ENCODE measurements at regions not wholly inside any gene's neighbourhood (a gene's known extent, or its start where the extent isn't known, plus 50 kb on each side); places are given as distances from the start of the nearest gene placed in this dataset.

DNA sequence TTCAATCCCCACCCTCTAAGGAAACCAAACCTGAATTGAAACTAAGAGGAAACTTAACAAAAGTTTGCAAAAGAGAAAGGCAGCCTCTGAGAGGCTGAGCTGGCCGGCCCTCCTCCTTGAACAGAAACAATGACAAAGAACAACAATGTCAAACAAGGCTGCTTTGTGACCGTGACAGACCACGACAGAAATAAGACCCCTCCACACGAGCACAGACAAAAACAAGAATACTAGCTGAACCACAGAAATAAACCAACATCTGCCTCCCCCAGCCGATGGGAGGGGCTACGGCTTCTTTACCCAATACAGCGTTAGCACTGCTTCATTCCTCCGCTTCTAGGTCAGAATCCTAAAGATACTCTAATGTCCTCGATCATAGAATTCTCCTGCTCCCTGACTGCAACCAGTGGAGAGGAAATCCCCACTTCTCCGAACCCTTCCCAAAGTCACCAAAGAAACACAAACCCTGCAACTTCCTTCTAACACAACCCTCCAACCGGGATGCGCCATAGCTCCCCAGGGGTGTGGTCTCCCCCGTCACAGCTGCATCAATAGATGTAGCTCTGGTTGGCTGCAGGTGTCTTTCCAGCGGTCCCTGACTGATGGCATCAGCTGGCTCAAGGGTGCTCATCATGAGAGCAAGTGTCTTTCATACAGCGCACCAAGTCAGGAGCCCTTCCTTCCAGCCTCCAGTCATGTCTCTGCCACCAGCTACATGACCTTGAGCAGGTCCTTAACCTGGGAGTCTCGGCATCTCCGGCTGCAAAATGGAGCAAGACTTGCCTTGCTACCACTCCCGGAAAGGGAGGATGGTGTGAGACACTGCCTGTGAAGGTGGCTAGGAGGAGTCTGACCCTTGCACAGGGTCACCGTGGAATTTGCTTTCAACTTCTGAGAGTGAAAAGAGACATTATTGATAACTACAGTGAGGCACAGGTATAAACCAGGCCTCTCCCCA, 198.6 kb downstream of the HAUS1 start:
- H3K4me2 ChIP-seq (ENCODE audit: low read depth, low read length) = no peak overlapping the region
- H3K9me2 ChIP-seq (replicated peaks; ENCODE audit: insufficient read depth, low read length) = no peaks in the 10 kb centered on the region
- H3K27ac ChIP-seq (ENCODE audit: low read length) = no peak overlapping the region
- H4K20me1 ChIP-seq (ENCODE audit: insufficient read depth, low read length) = no peaks in the 10 kb centered on the region
- no peaks in the 10 kb centered on the region for H3K36me3 ChIP-seq (replicated peaks; ENCODE audit: insufficient read depth, low read length)
- no peaks in the 10 kb centered on the region for H3F3A ChIP-seq (ENCODE audit: insufficient read depth, low read length)
- H3K4me1 ChIP-seq (ENCODE audit: low read length) = no peaks in the 10 kb centered on the region
- H3K9ac ChIP-seq (ENCODE audit: low read length) = no peak overlapping the region
- no peaks in the 10 kb centered on the region for H3K79me2 ChIP-seq (ENCODE audit: low read length)
- no peak overlapping the region for H2AFZ ChIP-seq (ENCODE audit: low read length)
- TF ChIP-seq CTCF (IDR thresholded peaks at IDR 0.05; ENCODE audit: low read length) = no peak
- TF ChIP-seq EZH2 (optimal IDR thresholded peaks at IDR 0.05; ENCODE audit: low read depth, low read length) = no peak
- TF ChIP-seq EZH2phosphoT487 (IDR thresholded peaks at IDR 0.05; ENCODE audit: low read length) = no peak
- no peaks in the 10 kb centered on the region for H3K27me3 ChIP-seq (replicated peaks; ENCODE audit: insufficient read depth, low read length)
- DNase-seq = no peak
- no peaks in the 10 kb centered on the region for H3K9me3 ChIP-seq (replicated peaks; ENCODE audit: insufficient read depth, low read length)
- H3K4me3 ChIP-seq (ENCODE audit: low read length) = no peak overlapping the region

GRCh38 chr18:46310258-46310657, 206.1 kb downstream of the HAUS1 start:
- Histone ChIP-seq H3K27ac (ENCODE audit: low read length) (no peak overlapping the region), H3K27me3 (replicated peaks; ENCODE audit: insufficient read depth, low read length) (no peaks in the 10 kb centered on the region)

GRCh38 chr18:46310675-46311345, 206.6 kb downstream of the HAUS1 start:
- Histone ChIP-seq H3K4me3 (ENCODE audit: low read length) (no peak overlapping the region), H2AFZ (ENCODE audit: low read length) (no peak overlapping the region), H3K4me2 (ENCODE audit: low read depth, low read length) (no peak overlapping the region), H3K79me2 (ENCODE audit: low read length) (no peaks in the 10 kb centered on the region), H3K9me3 (replicated peaks; ENCODE audit: insufficient read depth, low read length) (no peaks in the 10 kb centered on the region), H3K36me3 (replicated peaks; ENCODE audit: insufficient read depth, low read length) (no peaks in the 10 kb centered on the region), H4K20me1 (ENCODE audit: insufficient read depth, low read length) (no peaks in the 10 kb centered on the region), H3K4me1 (ENCODE audit: low read length) (0 out of 2 replicates have a peak, but pooled peaks cover 6% of the 10 kb centered on the region), H3K9ac (ENCODE audit: low read length) (no peak overlapping the region), H3K27ac (ENCODE audit: low read length) (no peak overlapping the region), H3F3A (ENCODE audit: insufficient read depth, low read length) (no peaks in the 10 kb centered on the region), H3K9me2 (replicated peaks; ENCODE audit: insufficient read depth, low read length) (no peaks in the 10 kb centered on the region), H3K27me3 (replicated peaks; ENCODE audit: insufficient read depth, low read length) (no peaks in the 10 kb centered on the region)
- DNase-seq = no peak
- TF ChIP-seq CTCF (IDR thresholded peaks at IDR 0.05; ENCODE audit: low read length) (no peak), EZH2phosphoT487 (IDR thresholded peaks at IDR 0.05; ENCODE audit: low read length) (no peak), EZH2 (optimal IDR thresholded peaks at IDR 0.05; ENCODE audit: low read depth, low read length) (no peak)

More at GRCh38 chr18:46310258-46310657, 206.1 kb downstream of the HAUS1 start:
- H3K4me2 ChIP-seq (ENCODE audit: low read depth, low read length) = no peak overlapping the region
- no peak overlapping the region for H3K9ac ChIP-seq (ENCODE audit: low read length)
- TF ChIP-seq CTCF (IDR thresholded peaks at IDR 0.05; ENCODE audit: low read length) = no peak
- no peak for TF ChIP-seq EZH2phosphoT487 (IDR thresholded peaks at IDR 0.05; ENCODE audit: low read length)
- TF ChIP-seq EZH2 (optimal IDR thresholded peaks at IDR 0.05; ENCODE audit: low read depth, low read length) = no peak
- no peaks in the 10 kb centered on the region for H3K9me2 ChIP-seq (replicated peaks; ENCODE audit: insufficient read depth, low read length)
- no peaks in the 10 kb centered on the region for H3K9me3 ChIP-seq (replicated peaks; ENCODE audit: insufficient read depth, low read length)
- H3K79me2 ChIP-seq (ENCODE audit: low read length) = no peaks in the 10 kb centered on the region
- H3K4me3 ChIP-seq (ENCODE audit: low read length) = no peak overlapping the region
- 0 out of 2 replicates have a peak, but pooled peaks cover 6% of the 10 kb centered on the region for H3K4me1 ChIP-seq (ENCODE audit: low read length)
- no peak overlapping the region for H2AFZ ChIP-seq (ENCODE audit: low read length)
- no peaks in the 10 kb centered on the region for H4K20me1 ChIP-seq (ENCODE audit: insufficient read depth, low read length)
- DNase-seq = no peak
- H3F3A ChIP-seq (ENCODE audit: insufficient read depth, low read length) = no peaks in the 10 kb centered on the region
- H3K36me3 ChIP-seq (replicated peaks; ENCODE audit: insufficient read depth, low read length) = no peaks in the 10 kb centered on the region

Measured in MM.1S (cell line).